DMS79 treated with DMSO at 0.1 percent for 48 hours (cell line): ENCODE measurements at regions not wholly inside any gene's neighbourhood (a gene's known extent, or its start where the extent isn't known, plus 50 kb on each side); places are given as distances from the start of the nearest gene placed in this dataset.

Experiments
- DNase-seq: peaks from one replicate; lab custom pipeline; 2025; lab: John Stamatoyannopoulos, UW

GRCh38 chr2:78585871-78586270 is 439.6 kb upstream of the REG3G start:
- DNase-seq, result no peak

- DNase-seq, result no peak
Observed at GRCh38 chr2:78586316-78586715, 439.2 kb upstream of the REG3G start.

- DNase-seq, result no peak
Observed at GRCh38 chr2:78589871-78590270, 435.6 kb upstream of the REG3G start.

GRCh38 chr2:78592491-78592890 is 433.0 kb upstream of the REG3G start:
- no peak for DNase-seq

- no peak for DNase-seq
Observed at GRCh38 chr2:78601113-78601512, 424.4 kb upstream of the REG3G start.

GRCh38 chr2:78602862-78603261 is 422.6 kb upstream of the REG3G start:
- no peak for DNase-seq

GRCh38 chr2:78606895-78607294 is 418.6 kb upstream of the REG3G start:
- no peak for DNase-seq

- DNase-seq, result no peak
Observed at GRCh38 chr2:78614726-78615125, 410.8 kb upstream of the REG3G start.

- DNase-seq, result no peak
Observed at GRCh38 chr2:78615956-78616355, 409.5 kb upstream of the REG3G start.

GRCh38 chr2:78634425-78634824 is 391.1 kb upstream of the REG3G start:
- DNase-seq, result no peak

GRCh38 chr2:78644854-78645253 is 380.6 kb upstream of the REG3G start:
- DNase-seq, result no peak

GRCh38 chr2:78646533-78647364 is 378.8 kb upstream of the REG3G start:
- DNase-seq, result no peak

GRCh38 chr2:78648558-78648957 is 376.9 kb upstream of the REG3G start:
- DNase-seq, result no peak

- no peak for DNase-seq
Observed at GRCh38 chr2:78654941-78655340, 370.6 kb upstream of the REG3G start.

- no peak for DNase-seq
Observed at GRCh38 chr2:78676921-78677696, 348.4 kb upstream of the REG3G start.

- no peak for DNase-seq
Observed at GRCh38 chr2:78677774-78678173, 347.7 kb upstream of the REG3G start.

- no peak for DNase-seq
Observed at GRCh38 chr2:78681386-78681785, 344.1 kb upstream of the REG3G start.

- DNase-seq, result no peak
Observed at GRCh38 chr2:78682781-78683180, 342.7 kb upstream of the REG3G start.

GRCh38 chr2:78686625-78687153 is 338.8 kb upstream of the REG3G start:
- DNase-seq, result no peak

- DNase-seq, result no peak
Observed at GRCh38 chr2:78699696-78700095, 325.8 kb upstream of the REG3G start.

- no peak for DNase-seq
Observed at GRCh38 chr2:78701546-78701945, 324.0 kb upstream of the REG3G start.

- no peak for DNase-seq
Observed at GRCh38 chr2:78707776-78708386, 317.6 kb upstream of the REG3G start.
